GM21367 (cell line): ENCODE measurements at regions not wholly inside any gene's neighbourhood (a gene's known extent, or its start where the extent isn't known, plus 50 kb on each side); places are given as distances from the start of the nearest gene placed in this dataset.

ENCODE experiments used
- ATAC-seq: cut with Tn5 transposase; IDR thresholded peaks from one replicate; pipeline ENCODE4 v1.9.1; 2021; ENCODE audit not compliant: unreplicated experiment

DNA sequence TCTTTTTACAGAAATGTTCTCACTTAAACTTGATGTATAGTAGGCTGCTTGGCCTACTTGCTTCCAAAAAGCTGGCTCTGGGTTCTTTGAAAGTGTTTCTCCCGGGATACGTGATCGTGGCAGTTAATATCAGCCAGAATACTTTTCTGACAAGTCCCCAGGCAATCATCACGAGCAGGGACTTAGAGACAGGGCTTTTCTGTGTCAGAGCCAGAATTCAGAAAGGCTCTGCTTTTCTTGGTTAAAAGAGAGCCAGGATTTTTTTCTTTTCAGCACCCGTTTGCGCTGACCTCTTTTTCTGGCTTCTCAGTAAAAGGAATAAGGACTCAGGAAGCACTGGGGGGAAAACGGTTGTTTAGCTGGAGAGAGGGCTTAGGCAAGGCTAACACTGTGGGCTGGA, 57.8 kb upstream of the ARHGAP5 start:
- no peak for ATAC-seq

DNA sequence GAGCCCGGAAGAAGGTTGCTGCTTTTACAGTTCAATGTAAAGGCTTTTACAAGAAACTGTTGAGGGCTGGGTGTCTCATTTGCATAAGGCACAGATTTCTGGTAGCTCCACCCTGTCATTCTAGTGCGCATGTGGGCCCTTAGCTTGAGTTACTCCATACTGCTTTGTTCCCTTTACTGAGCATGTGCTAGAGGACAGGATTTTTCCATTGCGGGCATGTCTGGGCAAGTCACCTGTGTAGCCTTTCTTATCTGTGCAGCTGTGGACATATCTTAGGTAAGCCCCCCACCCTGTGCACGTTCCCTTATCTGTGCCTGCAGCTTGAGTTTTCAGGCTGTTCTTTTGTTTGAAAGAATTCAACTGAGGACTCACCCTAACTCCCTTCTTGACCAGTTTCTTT, 56.2 kb upstream of the ARHGAP5 start:
- no peak for ATAC-seq

DNA sequence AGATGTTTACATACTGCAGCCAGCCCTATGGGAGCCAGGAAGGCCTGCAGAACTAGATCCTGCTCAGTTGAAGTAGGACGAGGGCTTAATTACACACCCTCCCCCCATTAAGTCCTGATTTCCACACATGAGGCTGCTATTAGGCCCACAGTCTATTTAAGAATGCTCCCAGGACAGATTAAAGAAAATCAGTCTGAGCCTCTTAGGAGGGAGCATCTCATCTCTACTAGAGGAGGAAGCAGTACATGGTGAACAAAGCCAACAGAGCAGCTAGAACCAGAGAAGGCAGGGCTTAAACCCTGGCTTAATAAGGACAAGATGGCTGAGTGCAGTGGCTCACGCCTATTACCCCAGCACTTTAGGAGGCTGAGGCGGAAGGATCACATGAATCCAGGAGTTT, 55.8 kb upstream of the ARHGAP5 start:
- no peak for ATAC-seq

DNA sequence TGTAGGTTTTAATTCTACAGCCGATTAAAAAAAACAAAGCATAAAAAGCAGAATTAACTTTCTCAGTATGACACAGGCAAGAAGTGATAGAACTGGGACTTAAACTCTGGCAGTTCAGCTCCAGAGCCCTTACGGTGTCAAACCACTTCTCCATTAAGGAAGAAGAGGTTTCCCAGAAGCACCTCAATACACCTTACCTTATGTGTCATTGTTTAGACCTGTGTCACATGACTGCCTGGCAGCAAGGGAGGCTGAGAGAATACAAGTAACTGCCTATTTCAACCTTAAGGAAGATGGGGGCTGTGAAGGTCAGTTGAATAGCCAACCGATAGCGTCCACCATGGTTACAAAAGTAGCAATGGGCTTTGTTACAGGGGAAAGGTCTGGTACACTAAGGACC, 54.6 kb upstream of the ARHGAP5 start:
- no peak for ATAC-seq

DNA sequence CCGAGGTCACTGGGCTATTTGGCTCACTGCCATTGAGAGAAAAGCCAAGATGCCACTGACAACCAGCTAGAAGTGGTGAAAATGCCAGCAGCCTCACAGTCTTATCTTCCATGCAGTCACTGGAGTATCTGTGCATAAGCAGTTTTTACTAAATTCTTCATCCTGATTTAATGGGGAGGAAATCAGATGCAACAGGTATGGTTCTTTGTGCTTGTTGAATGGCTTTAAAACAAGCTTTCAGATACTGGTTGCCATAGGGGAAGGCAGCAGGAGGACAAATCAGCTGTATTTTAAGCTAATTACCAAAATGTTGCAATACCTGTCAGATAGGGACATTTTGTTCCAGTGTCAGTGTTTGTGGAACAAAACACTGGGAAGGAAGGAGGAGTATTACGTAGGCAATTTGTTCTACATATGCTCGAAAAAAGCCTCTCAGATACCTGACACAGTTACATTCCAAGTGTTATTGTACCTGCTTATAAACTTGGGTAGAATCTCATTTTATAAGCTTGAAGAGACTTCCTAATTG, 54.1 kb upstream of the ARHGAP5 start:
- no peak for ATAC-seq

DNA sequence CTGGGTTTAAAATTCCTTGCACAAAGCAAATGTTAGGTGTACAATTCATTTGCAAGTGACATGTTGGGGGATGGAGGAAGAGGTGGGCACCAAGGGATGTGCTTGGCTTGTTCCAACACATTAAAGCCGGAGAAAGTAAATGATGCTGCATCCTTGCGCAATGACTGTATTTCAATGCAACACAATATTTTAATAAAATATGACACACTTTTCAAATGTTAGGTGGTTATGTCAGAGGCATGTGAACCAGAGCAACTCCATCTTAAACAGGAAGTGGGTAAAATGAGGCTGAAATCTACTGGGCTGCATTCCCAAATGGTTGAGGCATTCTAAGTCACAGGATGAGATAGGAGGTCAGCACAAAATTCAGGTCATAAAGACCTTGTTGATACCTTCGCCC, 53.6 kb upstream of the ARHGAP5 start:
- no peak for ATAC-seq

DNA sequence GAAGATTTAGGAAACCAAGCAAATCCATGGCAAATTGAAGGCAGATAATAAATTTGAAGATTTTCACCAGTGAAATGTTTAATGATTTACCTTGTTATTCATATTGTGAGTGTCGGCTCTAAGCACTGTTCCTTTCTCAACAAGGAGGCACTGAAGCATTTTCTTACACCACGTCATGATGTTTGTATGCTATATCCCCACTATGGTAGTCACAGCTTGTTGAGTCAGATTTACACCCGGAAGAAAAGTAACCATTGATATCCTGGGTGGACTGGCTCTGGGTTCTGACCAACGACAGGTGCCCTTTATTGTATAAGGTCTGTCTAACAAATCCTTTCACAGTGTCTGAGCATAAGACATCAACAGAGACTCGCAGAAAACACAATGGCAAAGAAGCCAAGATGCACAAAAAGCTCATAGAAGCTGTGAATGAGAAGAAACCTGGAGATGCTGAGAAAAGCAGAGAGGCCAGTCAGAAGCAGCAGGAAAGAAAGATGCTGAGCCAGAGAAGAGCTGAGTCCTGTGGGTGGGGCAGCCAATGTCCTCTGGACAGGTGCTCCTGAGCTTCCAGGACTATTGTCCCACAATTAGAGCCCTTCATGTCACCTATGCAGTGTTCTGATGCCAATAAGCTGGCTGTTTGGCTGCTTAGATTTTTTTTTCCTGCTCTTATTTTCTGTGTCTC, 49.7 kb upstream of the ARHGAP5 start:
- ATAC-seq = no peak
